HS-5 (cell line): ENCODE measurements at regions not wholly inside any gene's neighbourhood (a gene's known extent, or its start where the extent isn't known, plus 50 kb on each side); places are given as distances from the start of the nearest gene placed in this dataset.
A peak's percentile ranks its signal among the peaks of the same experiment; 100 is the strongest.
"Not testable (repeated sequence)": the region's sequence is repeated elsewhere in the genome, so short reads cannot be mapped to it uniquely, and the experiment has no call there.

ENCODE experiments used
- DNase-seq: peaks from one replicate; pipeline ENCODE4 v3.0.0-alpha.2; 2012; ENCODE audit warnings: low read depth

DNA sequence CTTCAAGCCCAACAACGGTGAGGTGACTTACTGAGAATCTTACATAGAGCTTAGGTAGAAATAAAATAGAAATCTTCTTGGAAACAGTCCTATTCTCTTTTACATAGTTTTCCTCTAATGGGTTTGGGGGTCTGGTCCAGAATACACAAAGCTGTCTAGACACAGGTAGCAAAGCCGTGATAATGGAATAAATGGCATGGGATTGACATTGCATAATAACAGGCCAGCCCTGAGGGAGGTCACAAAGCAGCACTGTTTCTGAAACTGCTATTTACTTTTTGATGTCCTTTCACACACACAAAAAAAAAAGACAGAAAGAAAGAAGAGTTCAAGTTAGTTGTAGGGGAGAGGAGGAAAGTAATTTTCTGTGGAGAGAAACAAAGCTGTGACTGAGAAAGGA, 364.8 kb upstream of the SORCS1 start:
- DNase-seq = no peak

DNA sequence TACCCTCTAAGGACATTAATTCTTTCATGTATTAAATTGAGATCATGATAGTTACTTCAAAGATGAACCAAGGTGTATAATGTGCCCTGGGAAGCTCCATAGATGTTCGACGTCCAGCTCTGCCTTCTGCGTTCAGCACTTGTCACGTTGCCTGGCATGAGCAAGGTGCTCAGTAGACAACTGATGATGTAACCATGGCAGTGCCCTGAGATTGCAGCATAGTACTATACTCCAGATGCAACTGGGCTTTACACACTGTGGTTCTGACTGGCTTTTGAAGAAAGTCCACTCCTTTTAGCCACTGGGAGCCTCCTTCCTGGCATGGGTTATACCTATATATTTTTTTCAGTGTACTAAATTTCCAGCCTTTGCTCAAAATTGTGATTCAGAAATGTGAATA, 355.8 kb upstream of the SORCS1 start:
- DNase-seq = no peak

DNA sequence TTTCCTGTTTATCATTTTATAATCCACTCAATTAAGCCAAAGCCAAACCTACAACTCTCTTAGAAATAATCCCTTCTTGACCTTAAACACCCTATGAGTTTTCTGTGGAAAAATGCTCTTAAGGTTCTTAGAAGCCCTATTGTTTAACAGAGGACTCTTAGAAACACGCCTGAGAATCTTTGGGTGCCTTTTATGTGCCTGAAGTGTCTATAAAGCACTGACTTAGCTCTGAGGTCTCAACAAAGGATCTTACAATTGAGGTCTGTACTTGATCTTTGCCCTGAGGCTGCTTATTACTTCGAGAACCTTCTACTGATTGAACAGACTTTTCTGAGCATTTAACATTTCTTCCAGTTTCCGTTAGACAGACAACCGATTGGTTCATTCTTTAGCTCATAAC, 353.3 kb upstream of the SORCS1 start:
- DNase-seq = no peak

DNA sequence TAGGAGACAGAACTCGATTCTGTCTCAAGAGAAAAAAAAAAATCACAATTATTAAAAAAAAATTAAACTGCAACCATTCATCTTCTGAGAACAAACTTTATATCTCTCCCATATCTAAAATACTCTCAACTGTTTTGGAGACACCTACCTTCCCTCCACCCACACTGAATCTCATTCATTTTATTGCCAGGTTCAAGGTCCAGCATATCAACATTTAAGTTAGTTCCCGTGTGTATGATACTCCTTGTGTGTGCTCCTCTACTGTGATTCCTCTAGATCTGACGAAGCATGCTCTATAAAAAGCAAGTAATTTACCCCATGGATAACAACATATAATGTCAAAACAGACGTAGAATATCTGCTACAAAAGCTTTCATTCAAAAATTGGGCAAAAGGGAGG, 351.8 kb upstream of the SORCS1 start:
- no peak for DNase-seq

DNA sequence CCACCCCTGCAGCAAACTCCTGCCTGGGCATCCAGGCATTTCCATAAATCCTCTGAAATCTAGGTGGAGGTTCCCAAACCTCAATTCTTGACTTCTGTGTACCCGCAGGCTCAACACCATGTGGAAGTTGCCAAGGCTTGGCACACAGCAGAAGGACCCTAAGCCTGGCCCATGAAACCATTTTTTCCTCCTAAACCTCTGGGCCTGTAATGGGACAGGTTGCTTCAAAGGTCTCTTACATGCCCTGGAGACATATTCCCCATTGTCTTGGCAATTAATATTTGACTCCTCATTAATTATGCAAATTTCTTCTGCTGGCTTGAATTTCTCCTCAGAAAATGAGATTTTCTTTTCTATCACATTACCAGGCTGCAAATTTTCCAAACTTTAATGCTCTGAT, 339.5 kb upstream of the SORCS1 start:
- DNase-seq = not testable (repeated sequence)

DNA sequence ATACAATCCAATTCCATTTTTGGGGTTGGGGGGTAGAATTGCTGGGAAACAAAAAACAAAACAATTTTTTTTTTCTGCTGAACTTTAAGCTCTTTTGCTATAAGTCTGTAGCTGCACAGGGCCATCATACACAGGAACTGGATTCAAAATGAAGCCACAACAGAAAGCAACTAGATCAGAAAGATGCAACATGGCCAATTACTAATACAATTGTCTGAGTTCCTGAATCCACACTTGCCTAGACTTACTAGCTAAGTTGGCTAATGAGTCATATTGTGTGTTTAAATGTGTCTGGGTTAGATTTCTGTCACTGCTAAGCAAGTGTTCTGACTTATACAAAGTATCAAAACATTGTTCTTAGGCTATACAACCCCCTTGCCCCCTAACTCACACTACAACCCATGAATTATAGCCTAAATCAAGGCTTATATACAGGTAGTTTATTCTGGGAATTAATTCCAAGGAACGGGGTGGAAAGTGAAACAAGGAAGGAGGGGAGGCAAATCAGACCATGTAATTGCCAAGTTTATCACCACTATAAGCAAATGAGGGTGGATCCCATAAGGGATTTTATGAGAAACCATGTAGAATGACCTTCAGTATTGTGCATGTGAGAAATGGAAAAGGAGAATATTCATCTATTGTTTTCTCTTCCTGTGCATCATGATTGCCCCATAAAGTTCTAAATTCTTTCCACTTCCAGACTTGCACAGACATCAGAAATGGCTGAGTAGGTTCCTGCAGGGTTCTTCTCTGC, 337.9 kb upstream of the SORCS1 start:
- DNase-seq = no peak

DNA sequence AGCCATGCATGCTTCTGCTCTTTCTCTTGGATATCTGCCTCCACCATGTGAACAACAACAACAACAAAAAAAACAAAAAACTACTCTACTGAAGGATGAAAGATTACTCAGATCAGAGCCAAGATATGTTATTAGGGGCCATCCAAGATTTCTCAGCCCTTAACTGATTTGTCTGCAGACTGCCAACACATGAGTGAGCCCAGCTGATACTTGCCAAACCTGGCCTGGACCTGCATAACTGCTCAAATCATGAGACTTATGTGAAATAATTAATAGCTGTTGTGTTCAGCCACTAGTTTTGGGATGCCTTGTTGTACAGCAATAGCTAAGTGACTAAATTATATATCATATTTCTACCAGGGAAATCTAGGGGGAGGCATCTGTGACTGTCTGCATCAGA, 334.5 kb upstream of the SORCS1 start:
- DNase-seq = no peak

DNA sequence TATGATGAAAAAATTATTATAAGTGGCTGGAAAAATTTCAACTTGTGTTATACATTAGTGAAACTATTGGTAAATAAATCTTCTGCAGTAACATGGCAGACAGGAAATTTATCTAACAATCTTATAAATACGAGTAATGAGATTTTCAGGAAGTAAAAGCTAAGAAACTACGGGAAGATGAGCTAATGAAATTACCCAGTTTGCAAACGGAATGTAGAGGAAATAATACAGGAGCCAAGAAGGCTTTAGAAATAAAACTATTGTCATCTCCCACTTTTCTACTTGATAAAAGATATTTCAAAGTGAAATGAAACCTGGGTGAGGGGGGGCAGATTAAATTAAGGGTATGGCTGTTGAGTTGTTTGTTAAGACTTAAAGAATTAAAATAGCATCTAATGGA, 332.5 kb upstream of the SORCS1 start:
- no peak for DNase-seq

DNA sequence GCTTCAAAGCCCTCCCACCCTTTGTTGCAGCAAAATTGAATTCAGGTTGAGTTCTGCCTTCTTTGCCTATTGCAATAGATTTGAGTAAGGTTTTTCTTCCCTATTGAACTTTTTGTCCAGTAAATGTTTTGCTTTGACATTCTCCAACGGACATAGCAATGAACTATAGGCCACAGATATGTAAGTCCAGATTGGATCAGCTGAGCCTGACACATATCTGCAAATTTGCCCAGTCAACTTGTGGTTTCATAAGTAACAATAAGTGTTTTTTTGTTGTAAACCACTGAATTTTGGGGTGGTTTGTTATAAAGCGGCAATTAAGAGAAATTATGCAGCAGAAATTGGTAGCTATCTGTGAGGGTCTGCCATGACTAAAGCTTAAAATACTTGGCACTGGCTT, 332.1 kb upstream of the SORCS1 start:
- no peak for DNase-seq

DNA sequence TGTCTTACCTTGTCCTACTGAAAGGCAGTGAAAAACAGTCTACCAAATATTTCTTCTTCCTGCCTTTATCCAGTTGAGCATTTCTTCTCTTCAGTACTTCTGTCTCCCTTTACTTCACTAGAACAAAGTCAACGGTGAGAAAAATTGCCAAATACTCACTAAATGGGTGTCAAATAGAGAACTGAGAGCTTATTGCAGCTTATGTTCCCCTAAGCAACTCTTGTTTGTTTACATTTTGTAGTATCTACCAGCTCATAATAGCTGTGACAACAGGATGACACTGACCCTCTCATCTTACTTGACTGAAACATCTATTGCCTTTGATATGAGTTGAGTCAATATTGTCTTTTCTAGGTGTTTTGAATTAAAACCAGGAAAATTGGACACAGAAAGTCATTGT, 327.9 kb upstream of the SORCS1 start:
- no peak for DNase-seq

DNA sequence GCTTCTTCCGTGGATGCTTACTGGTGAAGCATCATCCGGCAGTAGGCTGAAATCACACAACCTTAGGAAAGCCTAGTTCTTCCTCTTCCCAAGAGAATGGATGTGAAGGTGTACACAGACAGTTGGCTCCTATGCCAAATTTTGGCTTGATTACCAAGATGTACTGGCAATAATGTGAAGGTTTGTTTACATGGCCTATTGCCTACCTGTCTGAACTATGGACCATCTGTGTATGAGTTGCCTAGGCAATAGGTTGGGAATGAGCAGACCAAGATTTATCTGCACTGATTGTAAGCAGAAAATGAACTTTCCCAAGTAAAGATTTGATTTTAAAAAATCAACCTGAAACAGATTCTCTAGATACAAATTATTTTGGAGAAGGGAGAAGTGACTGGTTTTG, 325.9 kb upstream of the SORCS1 start:
- DNase-seq = no peak

DNA sequence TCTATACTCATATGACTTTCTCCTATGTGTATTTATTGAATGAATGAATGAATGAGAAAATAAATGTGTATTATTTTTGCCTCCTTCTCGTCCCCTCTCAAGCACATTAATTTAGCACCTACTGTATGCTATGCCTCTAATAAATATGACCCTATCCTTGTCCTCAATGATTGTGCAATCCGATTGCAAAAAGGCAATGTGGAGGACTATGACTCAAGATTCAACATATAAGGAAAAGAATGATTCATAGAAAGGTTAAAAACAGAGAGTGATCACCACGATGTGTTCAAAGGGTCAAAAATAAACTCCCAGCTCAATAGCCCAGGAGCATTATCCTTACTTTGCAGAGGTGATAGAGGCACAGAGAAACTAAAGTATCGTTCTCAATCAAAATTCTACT, 322.8 kb upstream of the SORCS1 start:
- DNase-seq = peak; percentile 20

DNA sequence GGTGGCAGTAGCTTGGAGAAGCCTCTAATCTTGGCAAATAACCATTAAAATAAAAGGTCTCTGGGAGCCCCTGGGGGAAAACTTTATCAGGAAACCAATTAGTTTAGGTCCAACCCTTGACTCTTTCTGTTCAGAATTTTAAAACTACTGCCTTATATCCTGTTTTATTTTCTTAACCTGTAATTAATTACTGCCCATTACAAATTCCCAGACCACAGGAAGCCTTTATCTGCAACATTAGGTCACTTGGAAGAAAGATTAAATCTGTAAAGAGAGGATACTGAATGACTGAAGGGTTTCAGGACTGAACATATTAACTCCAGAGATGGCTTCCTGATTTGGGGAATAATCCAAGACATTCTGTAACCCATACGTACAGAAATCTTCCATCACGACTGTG, 320.5 kb upstream of the SORCS1 start:
- DNase-seq = no peak

DNA sequence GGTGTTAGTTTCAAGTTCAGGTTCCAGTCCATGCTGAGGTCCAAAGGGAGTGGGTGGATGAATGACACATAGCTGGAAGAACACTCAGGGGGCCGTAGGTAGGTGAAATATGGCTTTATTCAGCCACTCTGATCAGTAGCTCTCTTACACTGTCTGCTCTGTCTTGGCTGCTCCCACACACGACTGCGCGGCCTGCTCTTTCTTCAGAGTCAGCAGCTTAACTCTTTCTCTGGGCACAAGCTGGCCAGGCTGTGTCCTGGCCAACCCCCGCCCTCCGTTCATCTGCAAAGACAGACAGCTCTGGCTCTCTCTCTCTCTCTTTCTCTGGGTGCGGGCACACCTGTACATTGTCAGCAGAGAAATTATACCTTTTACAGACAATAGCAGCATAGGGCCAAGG, 317.4 kb upstream of the SORCS1 start:
- DNase-seq = no peak

DNA sequence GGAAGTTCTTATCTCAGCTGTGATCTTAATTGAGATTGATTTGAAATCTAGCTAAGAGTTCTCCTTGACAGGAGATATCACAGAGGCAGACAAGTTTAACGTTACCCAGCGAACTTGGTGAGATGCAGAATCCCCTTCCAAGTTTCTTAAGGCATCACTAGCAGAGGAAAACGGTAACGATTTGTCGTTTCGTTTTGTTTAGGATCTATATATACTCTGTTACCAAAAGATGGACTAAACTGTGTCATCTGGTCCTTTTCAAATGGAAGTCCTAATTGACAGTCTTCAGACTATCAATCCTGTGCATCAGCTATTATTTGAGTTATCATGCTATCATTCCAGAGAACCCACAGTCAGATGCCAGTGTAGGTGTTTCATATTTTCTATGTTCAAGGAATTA, 316.7 kb upstream of the SORCS1 start:
- no peak for DNase-seq

DNA sequence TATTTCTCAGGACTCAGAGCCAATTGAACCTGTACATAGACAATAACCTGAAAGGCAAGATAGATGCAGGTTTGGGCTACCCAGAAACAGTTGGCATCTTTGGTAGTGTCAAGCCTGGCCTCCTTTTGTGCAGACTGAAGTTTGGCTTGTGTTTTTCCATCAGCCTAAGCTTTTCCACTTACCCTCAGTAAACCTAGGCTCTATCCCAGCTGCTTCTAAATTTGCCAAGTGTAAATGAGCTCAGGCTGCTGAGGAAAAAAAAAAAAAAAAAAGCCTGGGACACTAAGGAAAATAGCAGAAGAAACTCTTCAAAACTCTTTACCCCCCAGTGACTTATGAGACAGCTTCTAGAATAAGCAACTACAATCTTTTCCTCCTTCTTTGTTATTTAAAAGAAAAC, 316.3 kb upstream of the SORCS1 start:
- no peak for DNase-seq

DNA sequence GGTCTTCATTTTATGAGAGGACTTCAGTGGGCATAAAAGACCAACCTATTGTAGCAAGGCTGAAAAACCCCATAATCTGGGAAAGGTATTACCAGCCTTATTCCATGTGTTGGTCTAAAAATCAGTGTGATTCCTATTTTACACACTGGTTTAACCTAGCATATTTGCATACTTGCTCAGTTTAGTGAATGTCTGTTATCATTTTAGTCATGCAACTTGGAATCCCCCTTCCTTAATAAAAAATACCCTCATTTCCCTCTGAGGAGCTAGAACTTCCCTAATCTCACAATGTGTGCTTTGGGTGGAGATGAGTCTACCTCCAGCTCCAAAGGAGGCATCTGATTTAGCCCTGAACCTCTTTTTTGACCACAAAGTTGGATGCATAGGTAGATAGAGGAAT, 312.8 kb upstream of the SORCS1 start:
- no peak for DNase-seq

DNA sequence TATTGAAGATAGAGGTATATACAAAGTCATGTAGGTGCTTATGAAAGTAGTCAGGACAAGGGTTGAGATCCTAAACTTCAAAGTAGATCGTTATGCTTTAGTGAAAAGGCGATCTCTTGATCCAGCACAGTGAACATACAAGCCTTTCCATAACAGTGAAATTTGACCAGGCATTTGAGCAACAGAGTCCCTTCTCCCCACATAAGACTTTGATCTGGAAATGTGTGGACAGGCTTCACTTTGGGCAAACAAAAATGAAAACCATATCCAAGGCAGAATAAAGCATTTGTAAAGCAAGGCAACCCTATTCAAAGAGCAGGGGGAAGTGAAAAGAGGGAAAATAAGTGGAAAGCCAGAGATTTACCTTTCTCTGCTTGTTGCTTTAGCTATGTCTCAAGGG, 311.9 kb upstream of the SORCS1 start:
- no peak for DNase-seq

DNA sequence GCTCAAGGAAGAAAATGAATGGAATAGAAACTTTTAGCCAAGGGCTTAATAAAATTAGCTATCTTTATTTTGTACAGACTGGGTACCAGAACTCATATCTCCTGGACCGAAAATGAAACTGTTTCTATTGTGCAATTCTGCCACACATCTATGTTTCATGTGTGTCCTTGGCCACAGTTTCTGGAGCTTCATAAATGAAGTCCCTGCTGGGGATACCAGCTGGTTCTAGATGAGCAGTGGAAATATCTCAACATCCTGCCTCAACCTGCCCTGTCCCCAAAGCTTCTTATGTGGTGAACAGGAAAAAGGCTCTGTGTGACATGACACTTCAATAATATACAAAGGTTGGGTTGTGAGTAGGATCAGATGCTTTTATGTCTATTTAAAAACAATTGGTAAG, 310.1 kb upstream of the SORCS1 start:
- DNase-seq = no peak

DNA sequence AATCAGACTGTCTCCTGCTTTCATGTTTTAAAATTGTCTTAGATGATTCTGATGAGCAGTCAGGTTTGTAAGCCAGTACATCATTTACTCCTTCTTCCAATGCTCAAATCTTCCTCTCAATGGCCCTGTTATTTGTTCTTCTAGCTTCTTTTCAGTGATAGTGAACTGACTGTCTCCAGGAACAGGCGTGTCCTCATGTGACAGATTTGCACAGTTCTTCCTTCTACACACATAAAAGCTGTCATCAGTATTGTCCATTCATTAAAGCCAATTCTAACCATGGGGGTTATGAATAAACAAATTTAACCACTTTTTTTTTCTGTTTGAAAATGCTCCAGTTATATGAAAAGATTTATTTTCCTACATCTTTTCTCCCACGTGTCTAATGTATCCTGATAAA, 308.7 kb upstream of the SORCS1 start:
- DNase-seq = no peak

DNA sequence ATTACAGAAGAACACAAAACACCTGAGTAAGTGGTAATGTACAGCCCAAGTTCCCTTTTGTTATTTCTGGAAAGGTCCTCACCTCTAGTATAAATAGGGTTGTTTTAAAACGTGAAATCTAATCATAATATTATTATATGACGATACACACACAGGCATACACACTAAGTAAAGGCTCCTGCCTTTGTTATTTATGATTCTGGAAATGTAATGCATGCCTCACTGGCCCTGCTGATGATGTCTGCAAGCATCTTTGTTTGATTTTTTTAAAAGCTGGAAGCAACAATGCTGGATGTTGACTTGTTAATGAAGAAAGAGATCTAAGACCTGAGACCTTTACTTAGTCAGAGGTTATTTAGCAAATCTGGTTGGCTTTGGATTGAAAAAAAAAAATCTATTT, 307.4 kb upstream of the SORCS1 start:
- no peak for DNase-seq

DNA sequence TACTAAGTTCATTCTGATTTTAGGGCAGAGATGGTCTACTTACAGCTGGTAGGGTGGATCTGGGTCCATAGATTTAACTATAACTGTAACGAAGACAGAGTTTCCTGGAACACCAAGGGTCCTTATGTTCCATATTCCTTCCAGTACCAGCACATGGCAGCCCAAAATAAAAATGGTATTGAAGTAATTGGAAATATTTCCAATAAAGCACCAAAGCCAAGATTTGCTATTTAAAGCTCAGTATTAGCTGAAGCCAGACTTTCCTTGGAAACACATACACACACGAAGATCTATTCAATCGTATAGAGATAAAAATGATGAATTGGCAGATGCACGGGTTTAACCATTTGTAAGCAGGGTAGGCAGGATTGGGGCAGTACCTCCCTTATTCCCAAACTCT, 289.1 kb upstream of the SORCS1 start:
- DNase-seq = no peak

DNA sequence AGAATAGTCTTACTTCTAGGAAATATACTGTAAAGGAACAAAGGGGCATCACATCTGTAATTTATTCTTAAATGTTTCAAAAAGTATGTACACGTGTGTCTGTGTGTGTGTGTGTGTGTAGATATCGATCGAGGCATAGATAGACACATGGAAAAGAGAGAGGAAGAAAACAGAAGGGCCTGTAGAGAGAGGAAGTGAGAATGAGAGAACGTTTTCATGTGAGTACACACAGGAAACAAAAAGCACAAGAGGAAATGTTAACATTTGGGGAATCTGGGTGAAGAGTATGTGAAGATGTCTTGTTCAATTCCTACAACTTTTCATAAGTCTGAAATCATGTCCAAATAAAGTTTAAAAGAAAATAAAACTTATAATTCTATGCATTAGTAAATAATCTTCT, 286.5 kb upstream of the SORCS1 start:
- DNase-seq = no peak

DNA sequence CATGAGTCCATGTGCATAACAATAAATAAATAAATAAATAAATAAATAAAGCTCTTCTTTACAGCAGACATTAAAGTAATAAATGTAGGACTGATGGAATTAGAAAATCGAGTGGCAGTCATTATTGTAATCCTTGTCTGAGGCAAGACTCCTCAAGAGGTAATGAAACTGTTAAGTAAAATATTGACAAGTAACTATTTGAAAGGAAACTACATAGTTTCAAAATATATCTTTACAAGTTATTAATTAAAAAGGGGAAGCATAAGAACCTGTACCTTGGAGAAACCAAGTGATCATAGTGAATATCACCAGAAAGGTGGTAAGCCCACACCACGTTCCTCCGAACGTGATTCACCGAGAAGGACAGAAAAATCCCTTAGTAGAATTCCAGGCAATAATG, 285.6 kb upstream of the SORCS1 start:
- no peak for DNase-seq

DNA sequence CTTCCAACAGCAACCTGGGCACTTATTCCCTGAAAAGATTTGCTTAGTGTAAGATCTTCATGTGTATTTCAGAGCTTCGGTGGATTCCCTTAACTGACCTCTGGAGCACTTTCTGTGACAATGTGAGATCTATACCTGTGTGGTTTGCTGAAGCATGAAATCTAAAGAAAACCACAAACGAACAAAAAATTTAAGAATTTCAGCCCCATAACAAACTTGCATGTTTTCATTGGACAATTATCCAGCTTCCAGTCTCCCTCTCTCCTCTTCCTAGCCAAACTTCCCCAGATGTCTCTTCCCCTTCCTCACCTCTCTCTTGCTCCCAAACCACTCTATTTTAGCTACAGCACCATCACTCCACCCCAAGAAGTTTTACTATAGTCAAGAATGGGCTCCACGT, 279.9 kb upstream of the SORCS1 start:
- no peak for DNase-seq
